GM12892 (cell line): ENCODE measurements at regions not wholly inside any gene's neighbourhood (a gene's known extent, or its start where the extent isn't known, plus 50 kb on each side); places are given as distances from the start of the nearest gene placed in this dataset.

Experiments
- POLR2A ChIP-seq: IDR thresholded peaks from 2 replicates; pipeline ENCODE4 v1.6.1; 2011; ENCODE audit warnings: low read depth, low read length, control low read depth
- POLR2AphosphoS5 ChIP-seq: IDR thresholded peaks from 2 replicates; pipeline ENCODE4 v1.6.1; 2011; ENCODE audit warnings: low read depth, low read length, control low read depth
- TAF1 ChIP-seq: IDR thresholded peaks from 2 replicates; pipeline ENCODE4 v1.6.1; 2011; ENCODE audit warnings: low read depth, mild to moderate bottlenecking, control low read depth, low read length, borderline replicate concordance

DNA sequence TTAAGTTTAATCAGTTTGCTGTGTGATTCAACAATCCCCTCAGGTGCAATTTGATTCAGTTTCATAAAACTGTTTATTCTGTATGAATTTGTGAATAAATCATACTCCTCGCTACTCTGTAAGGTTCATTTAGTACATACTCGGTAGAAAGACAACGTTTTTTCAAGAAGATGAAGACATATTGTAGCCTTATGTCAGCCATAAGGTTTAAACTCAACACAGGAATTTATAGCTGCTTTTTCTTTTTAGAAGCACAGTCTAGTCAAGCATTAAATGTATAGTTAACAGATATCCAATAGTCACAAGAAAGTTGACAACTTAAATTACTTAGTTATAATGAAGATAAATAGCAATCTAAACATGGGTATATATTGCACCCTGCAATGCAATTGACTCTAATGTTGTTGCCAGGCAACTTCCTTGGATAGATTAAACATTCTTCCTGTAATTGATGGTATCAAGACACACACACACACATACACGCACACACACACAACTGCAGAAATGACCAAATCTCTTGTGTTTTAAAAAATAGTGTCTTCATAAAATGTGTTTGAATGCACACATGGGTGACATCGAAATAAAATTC lies 151.5 kb upstream of the MGAT4C start:
- TF ChIP-seq POLR2A (no peak), POLR2AphosphoS5 (no peak), TAF1 (no peak)
